DND-41 (cell line): ENCODE measurements at regions not wholly inside any gene's neighbourhood (a gene's known extent, or its start where the extent isn't known, plus 50 kb on each side); places are given as distances from the start of the nearest gene placed in this dataset.
"Not testable (repeated sequence)": the region's sequence is repeated elsewhere in the genome, so short reads cannot be mapped to it uniquely, and the experiment has no call there.

ENCODE experiments used
- ATAC-seq: fragments of 200-7000 bp; cut with Tn5 transposase; 3 replicates; pipeline ENCODE4 v1.9.1; 2021; ENCODE audit warnings: low read depth; ENCODE audit not compliant: insufficient read depth
- DNase-seq: peaks from one replicate; pipeline ENCODE4 v3.0.0-alpha.2; 2020
- H2AFZ ChIP-seq: 2 replicates; pipeline ENCODE4 v1.6.0; 2012; ENCODE audit warnings: low read depth, low read length
- H3K27ac ChIP-seq: 2 replicates; pipeline ENCODE4 v1.5.1; 2012; ENCODE audit warnings: low read length, inconsistent platforms
- H3K27me3 ChIP-seq: fragments of 200-600 bp; sonication (generic); 2 replicates; pipeline ENCODE4 v1.6.0; 2012; ENCODE audit warnings: low read length, mild to moderate bottlenecking, inconsistent platforms; ENCODE audit not compliant: insufficient read depth, poor library complexity
- H3K36me3 ChIP-seq: 2 replicates; pipeline ENCODE4 v1.5.1; 2012; ENCODE audit warnings: low read length, inconsistent platforms; ENCODE audit not compliant: insufficient read depth
- H3K4me1 ChIP-seq: 2 replicates; pipeline ENCODE4 v1.5.1; 2012; ENCODE audit warnings: mild to moderate bottlenecking, low read length; ENCODE audit not compliant: insufficient read depth
- H3K4me2 ChIP-seq: 2 replicates; pipeline ENCODE4 v1.6.0; 2012; ENCODE audit warnings: mild to moderate bottlenecking, moderate library complexity, low read length, inconsistent platforms; ENCODE audit not compliant: insufficient read depth
- H3K4me3 ChIP-seq, 2 experiments: fragments of 200-600 bp in 1 of 2; shearing (Covaris generic) in 1 of 2; 2 replicates each; pipeline ENCODE4 v1.5.1; 2012 to 2016; ENCODE audit warnings: inconsistent platforms in 2 of 2, low read length in 2 of 2, mild to moderate bottlenecking in 2 of 2, low read depth in 1 of 2, moderate library complexity in 1 of 2
- H3K79me2 ChIP-seq: 2 replicates; pipeline ENCODE4 v1.6.0; 2012; ENCODE audit warnings: low read length, inconsistent platforms; ENCODE audit not compliant: insufficient read depth
- H3K9ac ChIP-seq: 2 replicates; pipeline ENCODE4 v1.6.0; 2012; ENCODE audit warnings: low read depth, mild to moderate bottlenecking, inconsistent platforms, low read length, moderate library complexity
- H3K9me3 ChIP-seq: 2 replicates; pipeline ENCODE4 v1.5.1; 2012; ENCODE audit warnings: low read length, moderate library complexity, mild to moderate bottlenecking, inconsistent platforms; ENCODE audit not compliant: insufficient read depth, severe bottlenecking
- H4K20me1 ChIP-seq: 2 replicates; pipeline ENCODE4 v1.6.0; 2012; ENCODE audit warnings: low read length; ENCODE audit not compliant: insufficient read depth
- CTCF ChIP-seq: IDR thresholded peaks from 2 replicates; pipeline ENCODE4 v1.5.1; 2012; ENCODE audit warnings: borderline replicate concordance, low read length, moderate library complexity, mild to moderate bottlenecking; ENCODE audit not compliant: poor library complexity, severe bottlenecking; ENCODE audit errors: extremely low read depth
- EZH2 ChIP-seq: IDR thresholded peaks from 3 replicates; pipeline ENCODE4 v1.6.1; 2012; ENCODE audit warnings: borderline replicate concordance, low read depth, mild to moderate bottlenecking, moderate library complexity, low read length, inconsistent platforms; ENCODE audit not compliant: severe bottlenecking

- not testable (repeated sequence) for H4K20me1 ChIP-seq, H3K9ac ChIP-seq, H3K79me2 ChIP-seq, H3K36me3 ChIP-seq, H3K9me3 ChIP-seq, H3K4me3 ChIP-seq, H3K27me3 ChIP-seq, H2AFZ ChIP-seq, H3K4me2 ChIP-seq, H3K27ac ChIP-seq, H3K4me1 ChIP-seq
- peak; percentile 72 for ATAC-seq
- peak; percentile 8 for DNase-seq
Measured at GRCh38 chr7:29709002-29709401, 97.3 kb upstream of the WIPF3 start.

GRCh38 chr7:29723127-29723526 is 83.2 kb upstream of the WIPF3 start:
- H3K79me2 ChIP-seq, ATAC-seq, H3K9ac ChIP-seq, DNase-seq, H3K4me1 ChIP-seq, H3K27ac ChIP-seq, H3K9me3 ChIP-seq, H3K4me3 ChIP-seq, H2AFZ ChIP-seq, H3K36me3 ChIP-seq, H3K4me2 ChIP-seq, H4K20me1 ChIP-seq, H3K27me3 ChIP-seq: not testable (repeated sequence)

GRCh38 chr7:29723599-29723998 is 82.7 kb upstream of the WIPF3 start:
- TF ChIP-seq CTCF, result no peak
- no peak for TF ChIP-seq EZH2
- no peak overlapping the region; the same call in 1 of the 2 replicates for H2AFZ ChIP-seq
- no peaks in the 10 kb centered on the region for H3K36me3 ChIP-seq
- no peaks in the 10 kb centered on the region for H3K27me3 ChIP-seq
- H3K4me1 ChIP-seq, result no peaks in the 10 kb centered on the region
- ATAC-seq (no peak), DNase-seq (no peak)
- H3K4me2 ChIP-seq, result no peak overlapping the region
- no peak overlapping the region for H3K4me3 ChIP-seq
- H3K27ac ChIP-seq, result no peak overlapping the region
- H3K9me3 ChIP-seq, result no peaks in the 10 kb centered on the region
- H3K9ac ChIP-seq, result no peak overlapping the region
- H4K20me1 ChIP-seq, result no peaks in the 10 kb centered on the region
- no peaks in the 10 kb centered on the region for H3K79me2 ChIP-seq

GRCh38 chr7:29729534-29730165 is 76.7 kb upstream of the WIPF3 start:
- H3K4me2 ChIP-seq, H3K79me2 ChIP-seq, H3K27ac ChIP-seq, H3K27me3 ChIP-seq, H3K9ac ChIP-seq, H3K36me3 ChIP-seq, H3K4me3 ChIP-seq, ATAC-seq, H2AFZ ChIP-seq, DNase-seq, H3K9me3 ChIP-seq, H3K4me1 ChIP-seq, H4K20me1 ChIP-seq: not testable (repeated sequence)

- Histone ChIP-seq H3K4me2 (no peak overlapping the region), H3K4me3 (no peak overlapping the region), H3K36me3 (no peaks in the 10 kb centered on the region), H3K27me3 (no peaks in the 10 kb centered on the region), H4K20me1 (no peaks in the 10 kb centered on the region), H3K9me3 (no peaks in the 10 kb centered on the region), H3K27ac (no peak overlapping the region), H3K79me2 (no peaks in the 10 kb centered on the region), H3K4me1 (no peaks in the 10 kb centered on the region), H3K9ac (no peak overlapping the region), H2AFZ (no peak overlapping the region)
- TF ChIP-seq EZH2 (no peak), CTCF (no peak)
- ATAC-seq (no peak), DNase-seq (no peak)
Measured at GRCh38 chr7:29734246-29734731, 72.0 kb upstream of the WIPF3 start.

- not testable (repeated sequence) for DNase-seq, H3K27ac ChIP-seq, H3K9ac ChIP-seq, H3K79me2 ChIP-seq, H2AFZ ChIP-seq, H3K9me3 ChIP-seq, H3K27me3 ChIP-seq, ATAC-seq, H4K20me1 ChIP-seq, H3K4me1 ChIP-seq, H3K4me2 ChIP-seq, H3K4me3 ChIP-seq, H3K36me3 ChIP-seq
Measured at GRCh38 chr7:29747645-29748245, 58.6 kb upstream of the WIPF3 start.
